ENCODE measurements at regions not wholly inside any gene's neighbourhood (a gene's known extent, or its start where the extent isn't known, plus 50 kb on each side); places are given as distances from the start of the nearest gene placed in this dataset.

DNA sequence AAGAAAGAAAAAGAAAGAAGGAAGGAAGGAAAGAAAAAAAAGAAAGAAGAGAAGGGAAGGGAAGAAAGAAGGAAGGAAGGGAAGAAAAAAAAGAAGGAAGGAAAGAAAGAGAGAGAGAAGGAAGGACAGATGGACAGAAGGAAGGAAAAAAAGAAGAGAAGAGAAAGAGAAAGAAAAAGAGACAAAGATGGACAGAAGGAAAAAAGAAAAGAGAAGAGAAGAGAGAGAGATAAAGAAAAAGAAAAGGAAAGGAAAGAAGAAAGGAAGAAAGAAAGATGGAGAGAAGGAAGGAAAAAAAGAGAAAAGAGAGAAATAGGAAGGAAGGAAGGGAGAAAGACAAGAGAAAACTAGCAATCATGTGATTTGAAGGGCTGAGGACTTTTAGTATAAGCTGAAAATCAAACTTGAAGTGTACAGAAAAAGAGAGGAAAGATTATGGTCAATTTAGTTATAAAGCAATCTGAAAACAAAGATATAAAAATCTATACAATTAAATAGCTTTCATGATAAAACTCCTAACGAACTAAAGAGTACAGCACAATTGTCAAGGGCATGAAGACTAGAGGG, 115.3 kb downstream of the LTN1 start:
- no peak for TF ChIP-seq CTCF (IDR thresholded peaks at IDR 0.05; ENCODE audit: low read depth, low read length)
- H3K36me3 ChIP-seq, result peaks cover 13% of the 10 kb centered on the region

DNA sequence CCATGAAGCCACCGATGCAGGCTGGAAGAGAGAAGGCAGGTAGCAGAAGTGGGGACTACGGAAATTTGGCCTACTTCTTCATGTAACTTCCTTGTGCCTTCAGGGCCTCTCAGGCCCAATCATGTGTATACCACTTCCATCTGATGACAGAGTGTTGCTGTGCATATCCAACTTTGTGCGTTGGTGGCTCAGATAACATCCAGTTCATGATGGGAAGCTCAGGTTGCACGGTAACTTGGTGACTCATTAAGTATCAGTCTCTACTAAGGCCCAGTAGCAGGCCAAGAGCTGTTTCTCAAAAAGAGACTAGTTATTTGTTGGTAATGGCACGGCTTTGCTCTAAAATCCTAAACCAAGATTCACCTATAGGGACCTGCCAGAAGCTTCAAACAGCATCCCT, 117.6 kb downstream of the LTN1 start:
- Histone ChIP-seq H3K36me3 (peaks cover 20% of the 10 kb centered on the region), H3K27me3 (ENCODE audit: insufficient read depth, low read depth, severe bottlenecking) (no peaks in the 10 kb centered on the region), H3K27ac (no peak overlapping the region), H3K9me3 (ENCODE audit: severe bottlenecking) (no peaks in the 10 kb centered on the region), H3K4me3 (ENCODE audit: low read depth, low read length) (no peak overlapping the region)
- TF ChIP-seq CTCF (IDR thresholded peaks at IDR 0.05; ENCODE audit: low read depth, low read length), result no peak
- no peak for DNase-seq

More for the DNA sequence above, 115.3 kb downstream of the LTN1 start:
- H3K27me3 ChIP-seq (ENCODE audit: insufficient read depth, low read depth, severe bottlenecking), result no peaks in the 10 kb centered on the region
- no peak overlapping the region for H3K4me3 ChIP-seq (ENCODE audit: low read depth, low read length)
- H3K27ac ChIP-seq, result no peak overlapping the region
- no peaks in the 10 kb centered on the region for H3K9me3 ChIP-seq (ENCODE audit: severe bottlenecking)
- DNase-seq, result no peak

DNA sequence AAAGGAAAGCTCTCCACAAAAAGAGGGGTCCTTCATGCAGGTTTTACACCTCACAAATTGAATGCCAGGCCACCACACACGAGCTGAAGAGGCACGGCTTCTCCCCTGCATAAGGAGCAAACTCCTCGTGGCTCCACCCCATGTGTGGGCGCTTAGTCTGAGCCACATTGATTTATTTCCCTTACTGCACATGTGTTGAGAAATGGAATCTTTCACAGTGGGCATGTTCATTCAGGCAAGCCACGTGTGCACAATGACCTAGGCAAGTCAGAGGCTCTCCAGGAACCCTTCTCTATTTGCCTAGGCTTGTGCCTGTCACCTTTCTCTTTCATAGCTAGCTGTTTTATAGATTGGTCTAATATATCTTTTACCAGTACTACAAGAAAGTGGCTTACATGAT, 120.5 kb downstream of the LTN1 start:
- TF ChIP-seq CTCF (IDR thresholded peaks at IDR 0.05; ENCODE audit: low read depth, low read length), result no peak
- Histone ChIP-seq H3K27me3 (ENCODE audit: insufficient read depth, low read depth, severe bottlenecking) (no peaks in the 10 kb centered on the region), H3K27ac (no peak overlapping the region), H3K36me3 (peaks cover 20% of the 10 kb centered on the region), H3K9me3 (ENCODE audit: severe bottlenecking) (no peaks in the 10 kb centered on the region), H3K4me3 (ENCODE audit: low read depth, low read length) (no peak overlapping the region)
- no peak for DNase-seq

GRCh38 chr21:28871388-28872010, 121.2 kb downstream of the LTN1 start:
- Histone ChIP-seq H3K27ac (no peak overlapping the region), H3K36me3 (peaks cover 19% of the 10 kb centered on the region), H3K4me3 (ENCODE audit: low read depth, low read length) (no peak overlapping the region), H3K9me3 (ENCODE audit: severe bottlenecking) (no peaks in the 10 kb centered on the region), H3K27me3 (ENCODE audit: insufficient read depth, low read depth, severe bottlenecking) (no peaks in the 10 kb centered on the region)
- TF ChIP-seq CTCF (IDR thresholded peaks at IDR 0.05; ENCODE audit: low read depth, low read length), result no peak
- DNase-seq, result no peak

- peaks cover 10% of the 10 kb centered on the region for H3K36me3 ChIP-seq
- no peak overlapping the region for H3K27ac ChIP-seq
- H3K9me3 ChIP-seq (ENCODE audit: severe bottlenecking), result no peaks in the 10 kb centered on the region
- H3K4me3 ChIP-seq (ENCODE audit: low read depth, low read length), result no peak overlapping the region
- no peak for DNase-seq
- TF ChIP-seq CTCF (IDR thresholded peaks at IDR 0.05; ENCODE audit: low read depth, low read length), result no peak
- H3K27me3 ChIP-seq (ENCODE audit: insufficient read depth, low read depth, severe bottlenecking), result no peaks in the 10 kb centered on the region
Observed at GRCh38 chr21:28867401-28867800, 125.3 kb downstream of the LTN1 start.
